GM12874 (cell line): ENCODE measurements at regions not wholly inside any gene's neighbourhood (a gene's known extent, or its start where the extent isn't known, plus 50 kb on each side); places are given as distances from the start of the nearest gene placed in this dataset.

Experiments
- TF ChIP-seq, protein P1 (sequence below): IDR thresholded peaks from 2 replicates; pipeline ENCODE4 v1.5.1; 2011; ENCODE audit warnings: low read depth, mild to moderate bottlenecking, control low read depth, low read length, moderate library complexity; ENCODE audit not compliant: insufficient read depth

DNA sequence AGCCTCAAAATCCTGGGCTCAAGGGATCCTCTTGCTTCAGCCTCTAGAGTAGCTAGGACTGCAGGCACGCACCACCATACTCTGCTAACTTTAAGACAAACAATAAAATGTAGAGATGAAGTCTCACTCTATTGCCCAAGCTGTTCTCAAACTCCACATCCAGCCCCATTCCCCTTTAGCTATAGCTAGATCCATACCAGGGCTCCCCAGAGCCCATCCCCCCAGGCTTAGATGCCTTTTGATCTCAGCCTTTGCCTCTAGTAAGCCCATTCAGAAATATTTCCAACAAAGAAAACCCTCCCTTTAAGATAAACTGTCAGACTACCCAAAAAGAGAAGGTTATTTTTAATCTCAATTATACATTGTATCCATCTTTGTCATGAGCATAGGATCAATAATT is 325.4 kb downstream of the CHRM3 start:
- TF ChIP-seq, protein P1, sequence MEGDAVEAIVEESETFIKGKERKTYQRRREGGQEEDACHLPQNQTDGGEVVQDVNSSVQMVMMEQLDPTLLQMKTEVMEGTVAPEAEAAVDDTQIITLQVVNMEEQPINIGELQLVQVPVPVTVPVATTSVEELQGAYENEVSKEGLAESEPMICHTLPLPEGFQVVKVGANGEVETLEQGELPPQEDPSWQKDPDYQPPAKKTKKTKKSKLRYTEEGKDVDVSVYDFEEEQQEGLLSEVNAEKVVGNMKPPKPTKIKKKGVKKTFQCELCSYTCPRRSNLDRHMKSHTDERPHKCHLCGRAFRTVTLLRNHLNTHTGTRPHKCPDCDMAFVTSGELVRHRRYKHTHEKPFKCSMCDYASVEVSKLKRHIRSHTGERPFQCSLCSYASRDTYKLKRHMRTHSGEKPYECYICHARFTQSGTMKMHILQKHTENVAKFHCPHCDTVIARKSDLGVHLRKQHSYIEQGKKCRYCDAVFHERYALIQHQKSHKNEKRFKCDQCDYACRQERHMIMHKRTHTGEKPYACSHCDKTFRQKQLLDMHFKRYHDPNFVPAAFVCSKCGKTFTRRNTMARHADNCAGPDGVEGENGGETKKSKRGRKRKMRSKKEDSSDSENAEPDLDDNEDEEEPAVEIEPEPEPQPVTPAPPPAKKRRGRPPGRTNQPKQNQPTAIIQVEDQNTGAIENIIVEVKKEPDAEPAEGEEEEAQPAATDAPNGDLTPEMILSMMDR: no peak

DNA sequence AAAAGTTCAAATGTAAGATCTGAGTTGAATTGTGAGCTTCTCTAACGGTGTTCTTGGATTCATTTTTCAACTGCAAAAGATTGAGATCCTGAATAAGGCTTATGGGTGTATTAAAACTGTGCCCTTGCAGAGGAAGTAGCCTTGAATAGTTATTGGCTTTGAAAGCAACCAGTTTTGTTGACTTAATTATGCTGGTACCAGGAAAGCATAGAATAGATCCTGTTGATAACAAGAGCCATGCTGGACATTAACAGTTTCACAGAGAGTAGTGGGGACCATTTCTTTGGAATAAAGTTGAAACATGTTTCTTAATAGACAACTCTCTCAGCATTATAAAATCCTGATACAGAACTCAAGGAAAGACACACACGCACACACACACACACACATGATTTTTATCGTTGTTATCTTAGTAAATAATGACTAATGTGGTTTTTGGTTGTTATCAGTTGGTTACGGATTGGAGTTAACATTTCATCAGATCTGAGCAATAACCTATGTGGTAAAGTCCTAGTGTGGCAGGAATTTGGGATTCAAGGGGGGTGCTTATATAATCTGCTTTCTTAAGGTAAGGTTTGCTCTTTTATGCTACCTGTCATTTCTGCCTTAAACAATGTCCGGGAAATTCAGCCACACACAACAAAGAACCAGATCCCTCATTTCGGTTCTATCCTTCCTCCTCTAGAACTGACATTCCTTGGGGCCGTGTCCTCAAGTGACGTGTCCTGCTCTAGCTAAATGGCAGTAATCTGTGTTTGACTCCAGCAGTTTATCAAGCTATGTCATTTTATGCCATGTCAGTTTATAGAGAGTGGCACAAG is 330.9 kb downstream of the CHRM3 start:
- TF ChIP-seq, protein P1: no peak

DNA sequence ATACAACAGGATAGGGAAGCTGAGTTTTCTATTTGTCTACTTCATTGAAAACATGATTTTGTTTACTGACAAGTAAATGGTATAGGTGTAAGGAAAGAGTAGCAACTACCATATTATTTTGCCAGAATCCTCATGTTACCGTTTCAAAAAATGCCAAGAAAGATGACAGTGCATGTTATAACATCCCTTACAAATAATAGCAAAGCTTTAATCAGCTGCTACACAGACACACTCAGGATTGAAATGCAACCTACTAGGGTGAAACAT is 331.5 kb downstream of the CHRM3 start:
- TF ChIP-seq, protein P1: no peak

DNA sequence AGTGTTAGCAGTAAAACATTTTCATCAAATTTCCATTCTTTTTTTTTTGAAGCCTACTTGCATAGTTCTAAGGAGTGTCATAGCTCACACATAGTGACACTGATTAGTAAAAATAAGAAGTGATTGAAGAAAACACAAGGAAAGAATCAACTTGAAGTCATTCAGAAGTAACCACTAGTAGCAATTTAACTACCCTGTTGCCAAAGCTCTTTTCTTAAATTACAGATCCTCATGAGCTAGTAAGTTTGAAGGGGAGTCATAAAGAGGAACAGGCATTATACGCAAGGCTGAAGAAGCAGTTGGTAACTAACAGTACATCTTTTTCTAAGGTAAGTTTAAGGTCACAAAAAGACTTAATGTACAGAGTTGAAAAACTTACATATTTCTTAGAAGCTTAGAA is 332.2 kb downstream of the CHRM3 start:
- TF ChIP-seq, protein P1: no peak

DNA sequence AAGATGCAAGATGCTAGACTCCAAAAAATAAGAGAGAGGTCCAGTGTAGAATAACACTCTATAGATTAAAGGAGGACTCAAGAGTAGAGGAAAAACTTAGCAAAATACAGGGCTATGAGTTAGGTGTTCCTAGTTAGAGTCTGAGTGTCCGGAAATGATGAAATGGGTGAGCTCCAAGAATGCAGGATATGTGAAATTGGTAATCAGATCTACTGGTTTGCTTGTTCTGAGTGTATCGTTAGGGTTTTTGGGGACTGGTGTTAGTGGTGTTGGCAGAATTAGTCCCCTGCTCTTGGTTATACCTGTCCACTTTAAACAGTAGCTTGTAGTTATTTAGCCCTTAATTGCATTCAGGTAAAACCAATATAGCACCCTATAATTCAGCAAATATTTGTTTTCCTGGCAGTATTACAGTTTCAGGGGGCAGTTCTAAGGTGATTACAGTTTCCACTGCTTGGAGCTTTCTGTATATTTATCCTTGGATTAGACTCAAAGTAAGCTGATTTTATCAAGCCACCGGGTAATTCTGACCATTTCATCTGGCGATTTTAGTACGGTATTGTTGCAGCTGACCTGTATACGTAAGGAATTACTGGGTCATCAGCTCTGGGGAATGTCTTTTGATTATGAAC is 332.7 kb downstream of the CHRM3 start:
- TF ChIP-seq, protein P1: no peak

DNA sequence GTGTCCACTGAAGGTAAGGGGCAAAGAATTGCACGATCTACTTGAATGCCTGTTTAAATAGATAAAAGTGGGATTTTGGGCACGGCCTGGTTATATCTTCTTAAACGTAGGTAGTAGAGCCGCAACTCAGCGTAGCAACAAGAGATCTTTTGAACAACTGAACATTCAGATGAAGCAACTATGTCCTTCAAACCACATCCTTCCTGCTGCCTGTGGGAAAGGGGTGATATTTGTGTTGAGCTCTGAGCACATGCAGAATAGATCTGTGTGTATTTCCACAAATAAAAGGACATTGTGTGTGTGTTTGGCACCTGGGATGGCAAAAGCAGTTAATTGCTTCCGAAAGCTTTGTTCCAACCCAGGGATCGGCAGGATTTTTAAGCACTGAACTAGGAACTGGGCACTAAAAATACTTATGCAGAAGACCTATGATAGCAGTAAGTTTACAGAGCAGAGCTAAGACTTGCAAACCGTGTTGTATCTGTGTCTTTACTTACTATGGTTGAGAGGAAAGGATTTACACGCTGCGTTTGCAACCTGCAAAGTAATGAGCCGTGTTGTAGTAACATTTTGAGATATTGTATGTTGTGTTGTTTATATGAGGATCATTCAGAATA is 333.4 kb downstream of the CHRM3 start:
- TF ChIP-seq, protein P1: no peak

DNA sequence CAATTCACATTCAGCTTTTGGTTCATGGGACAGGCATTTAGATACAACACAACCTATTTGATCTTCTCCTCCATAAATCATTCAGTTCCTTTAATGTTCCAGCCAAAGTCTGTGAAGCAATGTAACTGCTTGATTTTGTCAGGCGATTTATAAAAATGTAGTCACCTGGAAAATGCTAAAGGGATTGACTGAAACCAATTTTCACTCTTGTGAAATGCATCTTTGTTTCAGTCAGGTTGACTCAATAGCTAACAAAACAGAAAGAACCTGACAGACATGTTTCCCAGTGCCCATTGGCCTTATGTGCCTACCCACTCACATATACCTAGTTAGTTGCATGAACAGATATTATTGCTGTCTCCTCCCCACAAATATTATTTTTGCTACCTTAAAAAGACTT is 335.7 kb downstream of the CHRM3 start:
- TF ChIP-seq, protein P1: no peak
